Upper lobe of right lung (tissue), 1 donor: ENCODE measurements at regions not wholly inside any gene's neighbourhood (a gene's known extent, or its start where the extent isn't known, plus 50 kb on each side); places are given as distances from the start of the nearest gene placed in this dataset.

Experiments
- ATAC-seq: fragments of 200-7000 bp; cut with Tn5 transposase; one replicate; pipeline ENCODE4 v1.9.1; 2020; ENCODE audit warnings: mild to moderate bottlenecking, moderate library complexity
- DNase-seq: peaks from one replicate; pipeline ENCODE4 v3.0.0-alpha.2; 2020
- H3K27ac ChIP-seq: fragments of 200-600 bp; one replicate; pipeline ENCODE4 v1.8.0; 2022
- H3K27me3 ChIP-seq: fragments of 200-600 bp; one replicate; pipeline ENCODE4 v1.8.0; 2022; ENCODE audit warnings: mild to moderate bottlenecking
- H3K36me3 ChIP-seq: fragments of 200-600 bp; one replicate; pipeline ENCODE4 v1.8.0; 2022
- H3K4me1 ChIP-seq: fragments of 200-600 bp; one replicate; pipeline ENCODE4 v1.8.0; 2022
- H3K4me3 ChIP-seq: fragments of 200-600 bp; one replicate; pipeline ENCODE4 v1.8.0; 2022; ENCODE audit warnings: mild to moderate bottlenecking
- H3K9me3 ChIP-seq: fragments of 200-600 bp; one replicate; pipeline ENCODE4 v1.8.0; 2022
- intact Hi-C: fragments of 100-400 bp; cut with DNase I; formaldehyde crosslinking; loops from one replicate; pipeline ENCODE4 v1.11.0; 2022
- TF ChIP-seq, protein P1 (sequence below): fragments of 200-600 bp; IDR thresholded peaks from one replicate; pipeline ENCODE4 v1.8.0; 2022; ENCODE audit warnings: antibody characterized with exemption
- donor health status: DM: no; HTN: yes; CAD: no; lungs with severe emphysema.

DNA sequence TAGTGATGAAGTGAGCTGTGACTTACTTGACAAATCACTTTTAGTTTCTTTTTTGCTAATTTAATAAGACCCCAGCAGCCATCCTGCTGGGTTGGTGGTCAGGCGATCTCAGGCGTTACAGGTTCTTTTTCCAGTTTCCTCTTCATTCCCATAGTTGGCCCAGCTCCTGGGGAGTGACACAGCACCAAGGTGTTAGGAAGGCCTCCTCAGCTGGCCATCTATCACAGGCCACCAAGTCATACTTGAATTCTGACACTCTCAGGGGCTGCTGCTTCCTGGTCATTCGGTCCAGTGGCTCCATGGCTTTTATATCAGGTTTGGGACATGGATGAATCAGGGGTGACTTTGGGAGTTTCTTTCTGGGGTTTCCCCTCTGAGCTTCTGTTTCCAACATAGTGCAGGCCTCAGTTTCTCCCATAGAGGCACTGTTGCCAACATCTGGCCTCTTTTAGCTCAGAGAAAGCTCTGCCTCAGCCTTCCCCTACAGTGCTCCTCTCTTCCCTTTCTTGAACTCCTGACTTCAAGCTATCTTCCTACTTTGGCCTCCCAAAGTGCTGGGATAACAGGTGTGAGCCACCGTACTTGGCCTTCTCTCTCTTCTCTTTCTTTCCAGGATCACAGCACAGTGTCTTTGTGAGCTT is 211.8 kb downstream of the NR2F2 start:
- TF ChIP-seq, protein P1, sequence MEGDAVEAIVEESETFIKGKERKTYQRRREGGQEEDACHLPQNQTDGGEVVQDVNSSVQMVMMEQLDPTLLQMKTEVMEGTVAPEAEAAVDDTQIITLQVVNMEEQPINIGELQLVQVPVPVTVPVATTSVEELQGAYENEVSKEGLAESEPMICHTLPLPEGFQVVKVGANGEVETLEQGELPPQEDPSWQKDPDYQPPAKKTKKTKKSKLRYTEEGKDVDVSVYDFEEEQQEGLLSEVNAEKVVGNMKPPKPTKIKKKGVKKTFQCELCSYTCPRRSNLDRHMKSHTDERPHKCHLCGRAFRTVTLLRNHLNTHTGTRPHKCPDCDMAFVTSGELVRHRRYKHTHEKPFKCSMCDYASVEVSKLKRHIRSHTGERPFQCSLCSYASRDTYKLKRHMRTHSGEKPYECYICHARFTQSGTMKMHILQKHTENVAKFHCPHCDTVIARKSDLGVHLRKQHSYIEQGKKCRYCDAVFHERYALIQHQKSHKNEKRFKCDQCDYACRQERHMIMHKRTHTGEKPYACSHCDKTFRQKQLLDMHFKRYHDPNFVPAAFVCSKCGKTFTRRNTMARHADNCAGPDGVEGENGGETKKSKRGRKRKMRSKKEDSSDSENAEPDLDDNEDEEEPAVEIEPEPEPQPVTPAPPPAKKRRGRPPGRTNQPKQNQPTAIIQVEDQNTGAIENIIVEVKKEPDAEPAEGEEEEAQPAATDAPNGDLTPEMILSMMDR = no peak
- Histone ChIP-seq H3K27ac (no peak overlapping the region), H3K4me3 (no peak overlapping the region), H3K36me3 (no peaks in the 10 kb centered on the region), H3K4me1 (no peaks in the 10 kb centered on the region), H3K27me3 (no peaks in the 10 kb centered on the region), H3K9me3 (no peaks in the 10 kb centered on the region)
- ATAC-seq = no peak
- intact Hi-C loops = no loop called here
- DNase-seq = no peak

DNA sequence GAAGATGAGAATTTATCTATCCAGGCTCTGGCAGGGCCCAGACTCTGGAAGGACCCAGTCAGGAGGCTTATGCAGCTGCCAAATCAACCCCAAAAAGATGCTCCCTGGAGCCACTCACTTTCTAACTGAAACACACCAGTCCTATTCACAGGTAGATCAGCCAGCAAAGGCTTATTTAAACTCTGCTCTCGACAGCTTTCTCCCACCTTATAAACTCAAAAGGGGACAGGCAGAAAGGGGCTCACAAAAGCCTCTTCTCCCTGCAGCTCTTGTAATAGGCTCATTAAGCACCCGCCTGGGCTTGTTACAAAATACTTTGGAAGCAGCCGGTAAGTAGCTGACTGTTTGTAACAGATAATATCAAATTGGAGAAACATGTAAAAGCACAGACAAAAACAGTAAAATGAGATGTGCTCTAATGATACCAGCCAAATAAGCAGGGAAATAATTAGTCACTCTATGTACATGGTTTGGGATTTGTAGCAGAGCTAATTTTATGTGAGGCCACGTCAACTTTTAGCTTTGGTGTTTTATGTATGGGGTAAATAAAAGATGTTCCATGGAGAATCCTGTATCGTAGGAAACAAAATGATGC is 213.8 kb downstream of the NR2F2 start:
- TF ChIP-seq, protein P1 = no peak
- Histone ChIP-seq H3K9me3 (no peaks in the 10 kb centered on the region), H3K4me1 (no peaks in the 10 kb centered on the region), H3K27ac (no peak overlapping the region), H3K4me3 (no peak overlapping the region), H3K36me3 (no peaks in the 10 kb centered on the region), H3K27me3 (no peaks in the 10 kb centered on the region)
- intact Hi-C loops = no loop called here
- ATAC-seq = no peak
- DNase-seq = no peak

DNA sequence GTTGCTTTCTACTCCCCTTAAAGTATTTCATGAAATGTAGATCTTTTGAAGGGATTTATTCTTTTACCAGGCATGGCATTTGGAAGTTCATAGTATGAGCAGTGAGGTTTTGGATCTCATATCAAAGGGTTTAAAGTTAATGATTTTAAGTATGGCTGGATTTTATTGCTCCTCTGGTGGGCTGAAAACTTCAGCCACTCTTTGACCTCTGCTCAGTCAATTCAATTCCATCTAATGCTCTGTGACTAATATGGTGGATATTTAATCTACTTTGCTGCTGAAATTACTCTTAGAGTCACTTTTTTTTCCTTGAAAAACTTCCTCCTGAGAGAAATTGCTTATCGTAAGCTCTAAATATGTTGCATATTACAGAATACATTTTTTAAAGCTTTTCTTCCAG is 218.6 kb downstream of the NR2F2 start:
- no peaks in the 10 kb centered on the region for H3K9me3 ChIP-seq
- H3K36me3 ChIP-seq = no peaks in the 10 kb centered on the region
- no peak for DNase-seq
- H3K27ac ChIP-seq = no peak overlapping the region
- peaks cover 8% of the 10 kb centered on the region for H3K27me3 ChIP-seq
- intact Hi-C loops = no loop called here
- H3K4me3 ChIP-seq = no peak overlapping the region
- ATAC-seq = no peak
- TF ChIP-seq, protein P1 = no peak
- H3K4me1 ChIP-seq = no peaks in the 10 kb centered on the region

DNA sequence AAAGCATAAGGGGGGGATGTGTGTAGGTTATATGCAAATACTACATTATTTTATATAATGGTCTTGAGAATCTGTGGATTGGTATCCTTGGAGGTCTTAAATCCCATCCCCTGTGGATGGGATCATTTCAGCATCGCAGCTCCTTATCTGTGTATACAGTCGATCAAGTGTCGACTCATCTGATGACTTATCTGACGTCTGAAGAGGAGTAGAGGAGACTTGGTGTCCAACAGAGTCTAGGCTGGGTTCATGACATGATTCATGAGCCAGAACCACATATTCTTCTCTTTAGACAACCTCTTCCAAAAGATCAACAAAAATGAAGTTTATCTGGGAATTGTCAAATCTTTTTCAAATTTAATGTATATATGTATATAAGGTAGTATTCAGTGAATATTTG is 220.7 kb downstream of the NR2F2 start:
- Histone ChIP-seq H3K4me1 (no peaks in the 10 kb centered on the region), H3K27ac (no peak overlapping the region), H3K4me3 (no peak overlapping the region), H3K9me3 (no peaks in the 10 kb centered on the region), H3K36me3 (no peaks in the 10 kb centered on the region), H3K27me3 (peaks cover 8% of the 10 kb centered on the region)
- TF ChIP-seq, protein P1 = no peak
- no peak for DNase-seq
- ATAC-seq = no peak
- intact Hi-C loops = no loop called here

DNA sequence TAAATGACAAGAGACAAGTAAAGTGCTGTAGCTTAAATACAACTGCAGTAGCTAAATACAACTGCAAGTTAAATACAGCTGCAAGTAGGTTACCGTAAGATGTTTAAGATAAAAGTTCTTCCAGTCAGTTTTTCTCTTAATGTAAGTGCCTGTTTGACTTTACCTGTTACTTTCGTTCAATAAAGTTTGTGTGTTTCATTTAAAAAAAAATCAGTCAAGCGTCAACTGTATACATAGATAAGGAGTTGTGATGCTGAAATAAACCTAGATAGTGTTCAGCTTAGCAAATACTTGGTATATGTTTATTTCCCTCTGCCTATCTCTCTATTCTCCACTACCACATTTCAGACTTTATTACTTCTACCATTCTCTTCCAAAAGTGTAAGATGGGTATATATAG is 221.2 kb downstream of the NR2F2 start:
- DNase-seq (no peak), ATAC-seq (no peak)
- TF ChIP-seq, protein P1 = no peak
- Histone ChIP-seq H3K36me3 (no peaks in the 10 kb centered on the region), H3K4me3 (no peak overlapping the region), H3K27ac (no peak overlapping the region), H3K27me3 (peaks cover 8% of the 10 kb centered on the region), H3K4me1 (no peaks in the 10 kb centered on the region), H3K9me3 (no peaks in the 10 kb centered on the region)
- intact Hi-C loops = no loop called here
